HG03060 (cell line): ENCODE measurements at regions not wholly inside any gene's neighbourhood (a gene's known extent, or its start where the extent isn't known, plus 50 kb on each side); places are given as distances from the start of the nearest gene placed in this dataset.
"Not testable (repeated sequence)": the region's sequence is repeated elsewhere in the genome, so short reads cannot be mapped to it uniquely, and the experiment has no call there.

Experiments used
- ATAC-seq: cut with Tn5 transposase; IDR thresholded peaks from one replicate; pipeline ENCODE4 v1.9.1; 2021; ENCODE audit warnings: low read depth, moderate number of reproducible peaks; ENCODE audit not compliant: unreplicated experiment

DNA sequence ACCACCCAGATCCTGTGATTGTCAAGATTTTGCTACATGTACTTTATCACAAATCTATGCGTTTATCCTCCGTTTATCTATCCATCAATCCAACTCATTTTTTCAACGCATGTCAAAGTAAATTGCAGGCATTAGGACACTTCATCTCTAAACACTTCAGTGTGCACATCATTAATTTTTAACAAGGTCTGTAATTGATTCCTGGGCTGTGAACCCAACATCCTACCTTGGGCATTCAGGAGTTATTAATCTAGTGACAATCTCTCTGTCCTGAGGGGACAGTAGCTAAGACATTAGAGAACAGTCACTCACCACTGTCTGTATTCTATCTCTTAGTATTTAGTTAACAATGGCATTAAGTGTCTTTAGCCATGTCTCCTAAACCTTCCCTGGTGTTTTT, 264.7 kb downstream of the SOX9 start:
- ATAC-seq, result no peak

DNA sequence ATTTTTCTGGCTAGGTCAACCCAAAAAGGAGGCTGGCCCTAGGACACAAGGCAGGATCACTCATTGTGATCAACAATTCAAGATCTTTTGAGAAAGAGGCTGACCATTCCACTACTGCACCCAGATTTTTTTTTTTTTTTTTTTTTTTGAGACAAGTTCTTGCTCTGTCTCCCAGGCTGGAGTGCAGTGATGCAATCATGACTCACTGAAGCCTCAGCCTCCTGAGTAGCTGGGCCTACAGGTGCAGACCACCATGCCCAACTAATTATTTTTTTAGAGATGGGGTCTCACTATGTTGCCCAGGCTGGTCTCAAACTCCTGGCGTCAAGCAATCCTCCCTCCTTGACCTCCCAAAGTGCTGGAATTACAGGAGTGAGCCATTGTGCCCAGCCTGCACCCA, 265.4 kb downstream of the SOX9 start:
- ATAC-seq, result not testable (repeated sequence)

DNA sequence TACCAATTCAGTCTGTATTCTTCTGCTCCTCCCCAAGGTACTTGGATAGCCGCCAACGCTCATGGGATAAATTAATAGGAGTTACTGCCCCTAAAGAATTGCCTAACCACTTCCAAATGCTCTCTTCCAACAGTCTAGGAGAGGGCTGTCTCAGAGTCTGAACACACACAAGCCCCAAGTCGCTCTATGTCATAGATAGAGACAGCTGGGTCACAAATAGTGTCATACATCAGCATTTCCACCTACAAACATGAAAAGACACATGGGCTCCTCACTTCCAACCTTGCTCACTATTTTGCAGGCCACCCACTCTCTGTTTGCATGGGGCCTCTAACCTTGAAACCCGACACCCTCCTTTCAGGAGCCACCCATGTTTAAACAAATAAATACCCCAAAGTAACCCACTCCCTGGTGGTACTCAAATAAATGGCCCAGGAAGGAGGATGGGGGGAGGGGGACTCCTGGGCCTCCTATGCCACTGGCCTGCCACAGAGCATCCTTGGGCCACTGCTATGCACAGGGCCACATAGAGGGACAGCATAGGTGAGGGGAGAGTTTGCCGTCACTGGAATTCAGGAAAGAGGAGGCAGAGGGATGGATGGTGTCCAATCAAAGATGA, 265.9 kb downstream of the SOX9 start:
- ATAC-seq, result no peak

DNA sequence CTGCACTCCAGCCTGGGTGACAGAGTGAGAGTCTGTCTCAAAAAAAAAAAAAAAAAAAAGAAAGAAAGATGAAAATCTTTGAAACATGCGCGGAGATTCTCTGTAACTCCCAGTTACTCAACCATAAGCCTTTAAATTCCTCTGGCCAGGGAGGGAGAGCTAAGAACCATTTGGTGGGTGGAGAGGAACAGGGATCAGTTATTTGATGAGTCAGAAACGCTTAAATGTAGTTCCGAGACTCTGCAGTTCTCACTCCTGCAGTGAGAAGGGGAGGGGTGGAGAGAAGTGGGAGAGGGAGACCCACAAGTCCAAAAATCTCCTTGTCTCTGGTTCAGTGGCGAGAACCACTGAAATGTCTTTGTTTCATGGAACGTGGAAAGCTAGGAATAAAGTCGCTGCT, 266.7 kb downstream of the SOX9 start:
- no peak for ATAC-seq

DNA sequence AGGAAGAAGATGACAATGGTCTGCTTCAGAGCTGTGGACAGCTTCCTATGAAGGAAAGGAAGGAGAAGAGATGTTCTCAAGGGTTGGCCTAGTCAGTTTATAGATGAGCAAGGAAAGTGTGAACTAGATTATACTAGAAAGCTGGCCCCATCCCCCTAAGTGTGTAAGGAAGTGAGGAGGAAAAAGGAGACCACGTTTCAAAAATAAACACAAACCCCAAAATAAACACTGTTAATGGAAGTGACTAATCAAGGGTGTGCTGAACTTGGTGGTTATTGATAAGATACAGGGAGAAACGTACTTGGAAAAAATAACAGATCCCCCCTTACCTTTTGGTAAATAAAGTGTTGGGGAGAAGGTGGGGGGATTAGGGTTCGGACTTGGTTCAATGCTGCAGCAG, 267.1 kb downstream of the SOX9 start:
- no peak for ATAC-seq

DNA sequence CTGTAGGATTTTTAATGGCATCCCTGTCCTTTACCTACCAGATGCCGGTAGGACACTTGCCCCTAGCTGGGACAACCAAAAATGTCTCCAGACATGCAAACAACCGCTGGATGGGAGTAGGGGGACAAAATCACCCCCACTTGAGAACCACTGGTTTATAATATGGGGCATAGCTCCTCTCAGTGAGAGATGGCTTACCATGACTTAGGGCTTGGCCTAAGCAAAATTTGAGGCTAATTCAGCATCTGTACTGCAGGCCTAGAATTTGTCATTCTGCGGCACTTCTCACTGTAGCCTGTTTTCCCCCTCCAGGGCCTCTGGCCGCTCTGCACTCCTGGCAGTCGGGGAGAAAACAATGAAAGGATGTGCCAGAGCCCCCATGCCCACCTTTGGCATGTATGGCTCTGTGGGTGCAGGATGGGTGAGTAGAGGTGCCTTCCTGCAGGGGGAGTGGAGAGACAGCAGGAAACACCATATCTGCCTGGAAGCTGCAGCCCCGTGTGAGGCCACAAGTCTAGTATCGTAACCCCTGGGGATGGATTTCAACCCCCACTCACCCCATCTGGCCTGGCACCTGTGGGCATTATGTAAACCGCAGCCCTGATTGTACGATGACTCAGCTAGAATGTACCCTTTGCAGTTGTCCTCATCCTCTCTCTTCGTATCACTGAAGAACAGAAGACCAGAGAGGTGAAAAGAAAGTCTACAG, 268.1 kb downstream of the SOX9 start:
- ATAC-seq, result peak; percentile 68

DNA sequence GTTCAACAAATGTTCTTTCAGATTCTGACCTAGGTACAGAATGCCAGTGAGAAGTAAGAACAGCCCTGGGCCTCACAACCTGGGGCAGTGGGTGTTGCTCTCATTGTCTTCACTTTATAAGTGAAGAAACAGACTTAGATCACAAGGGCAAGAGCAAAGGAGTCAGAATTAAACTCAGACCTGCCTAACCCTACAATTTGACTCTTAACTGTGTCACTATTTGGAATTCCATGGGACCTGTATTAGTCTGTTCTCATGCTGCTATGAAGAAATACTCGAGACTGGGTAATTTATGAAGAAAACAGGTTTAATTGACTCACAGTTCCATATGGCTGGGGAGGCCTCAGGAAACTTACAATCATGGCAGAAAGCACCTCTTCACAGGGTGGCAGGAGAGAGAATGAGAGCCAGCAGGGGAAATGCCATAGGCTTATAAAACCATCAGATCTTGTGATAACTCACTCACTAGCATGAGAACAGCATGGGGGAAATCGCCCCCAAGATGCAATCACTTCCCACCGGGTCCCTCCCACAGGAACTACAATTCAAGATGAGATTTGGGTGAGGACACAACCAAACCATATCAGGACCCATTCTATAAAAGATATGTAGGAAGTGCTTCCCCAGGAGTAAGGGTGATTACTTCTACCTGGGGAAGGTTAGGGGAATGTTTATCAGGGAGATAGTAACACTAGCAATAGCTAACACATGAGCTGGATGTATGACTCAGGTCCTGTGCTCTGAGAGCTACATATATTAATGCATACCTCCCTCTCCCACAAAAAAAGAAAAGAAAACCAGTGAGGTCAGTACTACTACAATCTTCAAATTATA, 270.1 kb downstream of the SOX9 start:
- ATAC-seq, result no peak

DNA sequence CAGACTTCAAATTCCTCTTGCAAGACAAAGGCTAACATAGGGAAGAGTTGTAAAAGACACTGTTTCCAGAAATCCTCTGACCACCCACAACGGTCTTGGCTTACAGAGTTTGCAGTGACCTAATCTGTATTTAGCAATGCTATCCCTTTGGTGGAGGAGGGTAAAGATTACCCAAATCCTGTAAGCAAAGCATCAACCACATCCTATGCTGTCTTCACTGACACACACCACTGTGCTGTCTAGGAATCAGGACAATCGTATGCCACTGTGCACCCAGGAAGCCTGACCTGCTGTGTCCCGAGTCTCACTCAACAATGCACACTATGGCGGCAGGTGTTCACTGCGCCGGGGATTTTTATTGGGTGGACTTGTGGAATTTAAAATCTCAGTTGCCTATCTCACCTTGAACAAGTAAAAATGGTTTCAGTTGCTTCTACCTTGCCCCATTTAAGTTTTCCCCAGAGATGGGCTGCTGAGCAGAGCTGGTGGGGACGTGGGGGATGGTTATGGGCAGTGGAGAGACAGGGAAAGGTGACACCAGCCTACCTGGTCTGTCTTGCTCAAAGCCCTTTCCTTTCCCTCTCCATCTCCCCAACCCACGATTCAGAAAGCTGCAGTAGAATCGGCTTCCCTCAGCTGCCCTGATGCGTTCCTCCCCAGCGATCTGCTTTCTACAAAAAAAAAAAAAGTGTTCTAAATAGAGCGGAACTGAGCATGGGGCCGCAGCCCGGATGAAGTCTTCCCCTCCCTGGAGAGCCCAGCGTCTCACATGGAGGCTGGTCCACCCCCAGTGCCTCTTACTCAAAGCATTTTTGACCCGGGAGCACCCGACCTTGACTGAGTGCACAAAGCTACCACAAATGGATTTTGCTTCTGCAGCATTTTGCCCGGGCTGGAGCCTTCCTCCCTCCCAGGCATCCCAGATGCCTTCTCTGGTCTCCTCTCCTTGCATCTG, 271.5 kb downstream of the SOX9 start:
- ATAC-seq, result peak; percentile 42

DNA sequence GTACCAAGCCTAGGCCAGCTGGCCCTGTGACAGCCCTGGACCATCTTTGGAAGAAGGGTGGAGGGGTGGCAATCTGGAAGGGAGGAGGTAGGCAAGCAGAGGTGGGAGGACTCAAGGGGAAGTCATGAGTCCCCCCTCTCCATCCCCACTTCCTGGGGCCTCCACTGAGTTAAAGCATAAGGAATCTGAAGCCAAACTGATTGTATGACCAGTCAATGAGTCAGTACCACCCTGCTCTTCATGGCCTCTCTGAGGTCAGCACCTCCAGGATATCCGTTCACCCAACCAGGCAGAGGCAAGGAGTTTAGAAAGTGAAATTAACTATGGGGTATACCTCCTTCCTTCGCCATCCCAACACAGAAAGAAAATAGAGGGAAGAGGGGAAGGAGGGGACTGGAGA, 272.7 kb downstream of the SOX9 start:
- ATAC-seq, result no peak

DNA sequence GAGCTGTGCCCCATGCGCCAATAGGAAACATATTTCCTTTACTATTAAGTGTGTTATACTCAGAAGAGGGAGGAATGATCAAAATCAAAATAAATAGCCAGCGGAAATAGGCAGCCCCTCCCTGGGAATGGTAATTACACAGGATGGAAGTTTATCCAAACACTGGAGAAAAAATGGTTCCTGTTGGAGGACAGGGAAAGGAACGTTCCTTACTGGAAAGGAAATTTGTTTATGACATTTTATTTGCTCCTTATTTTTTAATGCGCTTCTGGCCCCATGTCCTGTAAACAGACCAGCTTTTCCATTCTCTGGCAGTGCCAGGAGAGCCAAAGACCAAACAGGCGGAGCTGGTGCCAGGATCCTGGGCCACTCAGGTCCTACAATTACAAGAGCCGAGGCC, 273.7 kb downstream of the SOX9 start:
- ATAC-seq, result no peak

DNA sequence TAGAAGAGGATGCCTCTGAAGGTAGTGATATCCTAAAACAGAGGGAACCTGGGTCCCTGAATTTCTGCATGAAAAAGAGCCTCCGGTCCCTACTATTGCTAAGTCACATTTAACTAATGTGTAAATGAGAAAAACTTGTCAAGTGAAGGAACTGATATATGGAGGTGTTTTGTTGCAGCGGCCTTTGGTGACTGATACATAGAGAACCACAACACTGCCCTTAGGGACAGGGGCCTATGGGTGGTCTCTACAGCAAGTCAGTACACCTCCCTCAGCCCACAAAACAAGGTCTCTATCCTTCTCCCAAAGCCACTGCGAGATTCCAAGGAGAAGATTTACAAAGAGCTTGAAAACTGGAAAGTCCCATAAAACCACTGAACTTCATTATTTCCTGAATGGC, 275.3 kb downstream of the SOX9 start:
- no peak for ATAC-seq

DNA sequence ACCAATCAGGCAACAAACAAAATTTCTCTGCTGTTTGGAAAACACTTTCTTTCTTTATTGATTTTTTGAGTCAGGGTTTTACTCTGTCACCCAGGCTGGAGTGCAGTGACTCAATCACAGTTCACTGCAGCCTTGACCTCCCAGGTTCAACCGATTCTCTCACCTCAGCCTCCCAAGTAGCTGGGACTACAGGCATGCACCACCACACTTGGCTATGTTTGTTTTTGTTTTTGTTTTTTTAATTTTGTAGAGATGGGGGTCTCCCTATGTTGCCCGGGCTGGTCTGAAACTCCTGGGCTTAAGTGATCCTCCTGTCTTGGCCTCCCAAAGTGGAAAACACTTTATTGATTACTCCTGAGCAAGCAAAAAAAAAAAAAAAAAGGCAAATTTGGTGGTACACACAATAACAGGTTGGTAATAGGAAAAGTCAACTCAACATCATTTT, 276.4 kb downstream of the SOX9 start:
- ATAC-seq, result no peak

DNA sequence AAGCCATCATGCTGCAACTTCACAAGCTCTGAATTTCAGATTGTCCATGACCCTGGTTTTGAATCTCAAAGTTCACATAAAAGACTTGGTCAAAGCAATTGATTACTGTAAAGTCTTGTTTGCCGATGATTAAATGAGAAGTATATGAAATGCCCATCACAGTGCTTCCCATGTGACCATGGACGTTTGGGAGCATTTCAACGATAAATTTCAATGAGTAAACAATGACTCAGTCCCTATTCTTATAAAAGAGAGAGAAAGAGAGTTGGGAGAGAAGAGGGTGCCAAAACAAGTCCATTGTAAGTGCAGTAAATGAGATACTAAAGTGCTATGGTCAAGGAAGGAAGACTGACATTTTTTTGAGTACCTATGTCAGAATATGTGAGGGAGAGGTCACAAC, 276.9 kb downstream of the SOX9 start:
- ATAC-seq, result no peak

DNA sequence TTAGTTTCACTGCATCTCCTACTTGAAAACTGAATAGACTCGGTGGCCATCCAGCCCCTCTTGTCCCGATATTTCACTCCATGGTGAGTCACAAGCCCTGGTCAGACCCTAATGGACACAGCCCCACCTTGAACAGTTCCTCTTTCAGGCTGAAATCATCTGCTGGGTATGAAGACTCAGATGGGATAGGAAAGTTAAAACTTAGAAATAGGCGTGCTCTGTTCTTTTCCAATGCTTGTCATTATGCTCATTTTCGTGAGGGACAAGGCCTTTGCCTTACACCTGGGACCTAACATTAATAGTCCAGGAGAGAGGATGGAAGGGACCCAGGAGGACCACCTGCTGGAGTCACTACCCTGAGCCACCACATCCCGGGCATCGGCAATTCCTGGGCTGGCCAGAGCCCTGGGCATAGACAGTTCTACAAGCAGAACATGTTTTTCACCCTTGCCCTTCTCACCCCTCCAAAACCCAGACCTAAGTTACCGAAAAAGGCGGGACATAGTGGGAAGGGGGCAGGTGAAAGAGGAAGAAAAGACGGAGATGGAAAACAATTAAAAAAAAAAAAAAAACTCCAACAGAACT, 278.3 kb downstream of the SOX9 start:
- no peak for ATAC-seq

DNA sequence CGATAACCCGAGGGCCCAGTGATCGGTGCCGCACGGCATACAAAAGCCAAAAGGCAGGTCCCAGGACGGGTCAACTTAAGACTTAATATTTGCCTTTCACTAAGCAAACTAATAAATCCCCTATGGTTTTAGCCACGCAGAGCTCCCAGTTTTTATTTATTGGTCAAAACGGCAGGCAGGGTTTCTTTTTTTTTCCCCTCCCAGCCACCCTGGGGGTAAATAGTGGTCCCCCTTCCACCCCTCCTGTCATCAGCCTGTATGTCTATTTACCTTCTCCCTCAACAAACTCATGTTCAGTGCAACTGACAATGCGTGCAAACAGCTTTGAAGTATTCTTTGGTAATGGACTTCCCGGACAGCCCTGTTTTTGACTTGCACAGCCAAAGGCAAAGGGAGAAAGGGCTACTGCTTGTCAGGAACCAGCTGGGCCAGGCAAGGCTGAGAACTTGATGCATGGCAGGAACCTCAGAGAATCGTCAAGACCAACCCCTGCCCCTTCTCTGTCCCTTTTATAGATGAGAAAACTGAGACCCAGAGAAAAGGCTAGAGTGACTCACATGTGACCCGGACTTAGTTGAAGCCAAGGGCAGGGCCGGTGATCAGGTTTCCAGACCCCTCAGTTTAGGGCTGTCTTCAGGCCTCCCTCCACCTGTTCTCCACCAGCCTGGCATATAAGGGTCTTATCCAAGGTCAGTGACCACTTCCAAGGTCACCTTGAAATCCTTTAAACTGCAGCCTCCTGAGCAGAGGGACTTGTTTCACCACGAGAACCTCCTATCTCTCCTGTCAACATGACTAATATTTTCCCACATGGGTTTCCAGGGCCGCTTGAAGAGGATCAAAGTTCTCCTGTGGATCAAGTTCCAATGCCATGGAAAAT, 279.0 kb downstream of the SOX9 start:
- no peak for ATAC-seq

DNA sequence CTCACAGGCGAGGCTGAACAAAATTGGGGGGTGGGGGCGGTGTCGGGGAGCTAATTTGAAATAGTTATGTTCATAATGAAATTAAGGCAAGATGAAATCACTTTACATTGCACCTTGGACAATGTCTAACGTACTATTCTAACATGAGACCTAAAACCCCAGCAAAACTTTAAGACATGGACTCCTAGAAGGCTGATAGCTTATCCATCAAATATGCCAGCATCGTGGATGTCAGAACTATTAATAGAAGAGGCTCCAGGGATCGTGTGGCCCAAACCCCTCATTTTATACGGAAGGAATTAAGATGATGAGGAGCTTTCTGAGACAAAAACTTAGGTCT, 279.6 kb downstream of the SOX9 start:
- no peak for ATAC-seq

DNA sequence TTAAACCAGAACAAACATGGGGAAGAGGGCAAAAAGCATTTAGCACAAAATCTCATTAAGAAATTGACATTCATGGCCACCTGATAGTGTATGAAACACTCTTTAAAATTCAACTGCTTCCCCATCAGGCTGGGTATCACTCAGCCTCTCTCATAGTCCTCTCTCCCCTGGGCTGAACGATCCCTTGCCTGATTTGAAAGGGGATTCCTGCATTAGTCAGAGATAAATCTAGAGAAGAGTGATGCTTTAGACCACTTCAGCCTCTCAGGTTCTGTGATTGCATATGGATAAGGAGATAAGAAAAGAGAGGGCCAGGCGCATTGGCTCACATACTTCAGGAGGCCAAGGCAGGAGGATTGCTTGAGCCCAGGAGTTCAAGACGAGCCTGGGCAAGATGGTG, 280.0 kb downstream of the SOX9 start:
- ATAC-seq, result no peak

DNA sequence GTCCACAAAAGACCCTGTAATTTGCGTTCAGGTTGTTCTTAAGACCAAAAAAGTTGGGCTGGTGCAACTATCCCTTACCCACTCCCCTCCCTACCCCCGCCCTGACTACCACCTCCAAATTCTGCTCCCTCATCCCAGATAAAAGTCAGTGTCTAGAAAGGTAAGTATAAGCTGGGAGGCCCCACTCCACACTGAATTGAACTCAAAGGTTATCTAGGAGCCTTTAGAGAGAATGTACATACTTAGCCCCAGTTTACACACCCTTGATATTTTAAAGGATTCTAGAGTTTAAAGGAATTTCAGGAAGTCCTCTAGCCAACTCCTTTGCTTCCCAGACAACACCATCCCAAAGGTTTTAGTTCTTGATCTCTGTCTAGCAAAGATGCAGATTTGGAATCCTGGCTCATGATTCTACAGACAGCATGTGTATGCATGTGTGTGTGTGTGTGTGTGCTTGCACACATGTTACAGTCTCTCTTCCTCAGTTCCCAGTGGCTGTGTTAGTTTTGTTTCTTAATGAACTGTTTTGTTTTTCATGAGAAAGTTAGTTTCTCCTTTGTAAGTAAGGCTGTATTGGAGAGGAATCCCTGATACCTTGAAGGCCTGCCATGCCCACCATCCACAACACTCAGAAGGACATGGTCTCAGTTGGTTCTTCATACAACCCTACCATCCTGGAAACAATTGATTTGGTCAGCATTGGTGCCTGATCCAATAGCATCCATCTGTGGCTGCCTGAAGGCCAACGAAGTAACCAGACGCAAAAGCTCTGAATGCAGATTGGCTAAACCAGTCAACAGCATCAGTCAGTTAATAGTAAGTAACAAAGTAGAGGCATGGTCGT, 281.3 kb downstream of the SOX9 start:
- no peak for ATAC-seq
